ENCODE measurements at regions not wholly inside any gene's neighbourhood (a gene's known extent, or its start where the extent isn't known, plus 50 kb on each side); places are given as distances from the start of the nearest gene placed in this dataset.
"Not testable (repeated sequence)": the region's sequence is repeated elsewhere in the genome, so short reads cannot be mapped to it uniquely, and the experiment has no call there.

GRCh38 chr7:17437586-17437985 lies 139.1 kb downstream of the AHR start:
- no peak for DNase-seq

GRCh38 chr7:17440025-17440784 lies 141.8 kb downstream of the AHR start:
- not testable (repeated sequence) for DNase-seq

GRCh38 chr7:17440831-17441230 lies 142.4 kb downstream of the AHR start:
- no peak for DNase-seq

- no peak for DNase-seq
Measured at GRCh38 chr7:17441557-17441956, 143.1 kb downstream of the AHR start.

DNA sequence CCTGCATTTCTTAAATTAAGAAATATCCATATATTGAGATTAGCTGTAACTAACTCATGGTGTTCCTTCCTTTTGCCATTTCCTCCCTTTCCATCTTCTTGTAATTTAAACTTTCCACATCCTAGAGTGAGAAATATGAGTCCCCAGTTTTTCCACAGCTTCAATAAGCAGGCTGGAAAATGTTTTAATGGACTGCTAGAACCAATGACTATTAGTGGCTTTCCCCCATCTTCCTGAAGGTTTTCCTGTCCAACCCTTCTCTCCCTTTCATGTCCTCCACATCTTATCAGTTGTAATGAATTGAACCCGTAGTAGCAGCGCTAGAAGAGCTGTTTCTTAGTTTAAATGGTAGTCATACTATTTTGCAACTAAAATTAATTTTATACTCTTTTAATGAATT lies 145.7 kb downstream of the AHR start:
- DNase-seq: no peak

- DNase-seq: no peak
Measured at GRCh38 chr7:17444673-17445072, 146.2 kb downstream of the AHR start.

- no peak for DNase-seq
Measured at GRCh38 chr7:17446340-17446739, 147.9 kb downstream of the AHR start.

DNA sequence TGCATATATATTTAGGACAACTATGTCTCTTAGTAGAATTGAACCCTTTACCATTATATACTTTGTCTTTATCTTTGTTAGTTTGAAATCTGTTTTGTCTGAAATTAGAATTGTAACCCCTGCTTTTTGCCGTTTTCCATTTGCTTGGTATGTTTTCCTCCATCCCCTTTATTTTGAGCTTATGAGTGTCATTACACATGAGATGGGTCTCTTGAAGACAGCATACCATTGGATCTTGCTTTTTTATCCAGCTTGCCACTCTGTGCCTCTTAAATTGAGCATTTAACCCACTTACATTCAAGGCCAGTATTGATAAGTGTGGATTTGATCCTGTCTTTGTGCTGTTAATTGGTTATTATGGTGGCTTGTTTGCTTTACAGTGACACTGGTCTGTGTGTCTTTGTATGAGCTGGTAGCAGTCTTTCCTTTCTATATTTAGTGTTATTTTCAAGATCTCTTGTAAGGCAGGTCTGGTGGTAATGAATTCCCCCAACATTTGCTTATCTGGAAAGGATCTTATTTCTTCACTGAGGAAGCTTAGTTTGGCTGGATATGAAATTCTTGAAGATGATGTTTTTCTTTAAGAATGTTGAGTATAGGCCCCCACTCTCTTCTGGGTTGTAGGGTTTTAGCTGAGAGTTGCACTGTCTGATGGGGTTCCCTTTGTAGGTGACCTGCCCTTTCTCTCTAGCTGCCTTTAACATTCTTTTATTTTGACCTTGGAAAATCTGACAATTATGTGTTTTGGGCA lies 149.5 kb downstream of the AHR start:
- no peak for DNase-seq

GRCh38 chr7:17448479-17449423 lies 150.3 kb downstream of the AHR start:
- no peak for DNase-seq

- DNase-seq: no peak
Measured at GRCh38 chr7:17456541-17456940, 158.1 kb downstream of the AHR start.

DNA sequence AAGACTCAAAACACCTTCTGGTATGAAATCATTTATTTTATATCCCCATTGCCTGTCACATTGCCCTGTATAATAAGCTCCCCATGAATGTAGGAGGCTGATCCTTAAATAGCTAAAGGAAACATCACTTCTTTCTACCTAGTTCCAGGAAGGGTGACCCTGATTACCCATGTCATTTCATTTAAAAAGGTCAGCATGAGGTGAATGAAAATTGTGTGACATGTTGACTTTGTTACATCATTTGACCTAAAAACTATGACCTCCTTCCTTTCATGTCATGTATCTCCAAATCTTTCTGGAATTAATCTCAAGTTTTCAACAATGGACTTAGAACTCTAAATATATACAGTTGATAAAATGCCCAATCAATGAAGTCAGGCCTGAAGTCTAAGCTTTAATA lies 161.5 kb downstream of the AHR start:
- DNase-seq: no peak

GRCh38 chr7:17460665-17461064 lies 162.2 kb downstream of the AHR start:
- DNase-seq: no peak

DNA sequence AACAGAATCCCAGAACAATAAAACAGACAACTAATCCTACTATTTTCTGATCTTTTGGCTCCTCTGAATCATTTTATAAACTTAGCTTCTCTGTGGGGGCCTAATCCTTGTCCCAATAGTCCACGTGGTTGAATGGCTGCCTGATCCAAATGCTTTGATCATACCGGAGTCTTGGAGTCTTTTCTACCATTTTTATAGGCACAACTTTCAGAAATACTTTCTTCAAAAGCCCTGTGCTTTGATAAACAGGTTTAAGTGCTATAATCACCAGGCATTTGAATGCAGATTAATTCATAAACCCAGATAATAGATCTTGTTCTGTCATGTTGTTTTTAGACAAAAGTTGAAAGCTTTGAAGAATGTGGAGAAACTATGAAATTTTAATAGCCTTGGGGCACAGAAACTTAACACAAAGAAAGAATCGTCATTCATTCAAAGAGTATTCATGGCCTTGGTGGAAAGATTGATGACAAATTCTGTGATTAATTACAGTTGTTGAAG lies 163.7 kb downstream of the AHR start:
- DNase-seq: no peak

GRCh38 chr7:17463511-17464085 lies 165.1 kb downstream of the AHR start:
- DNase-seq: no peak

GRCh38 chr7:17466216-17466615 lies 167.8 kb downstream of the AHR start:
- no peak for DNase-seq

- DNase-seq: no peak
Measured at GRCh38 chr7:17467386-17467945, 169.0 kb downstream of the AHR start.

DNA sequence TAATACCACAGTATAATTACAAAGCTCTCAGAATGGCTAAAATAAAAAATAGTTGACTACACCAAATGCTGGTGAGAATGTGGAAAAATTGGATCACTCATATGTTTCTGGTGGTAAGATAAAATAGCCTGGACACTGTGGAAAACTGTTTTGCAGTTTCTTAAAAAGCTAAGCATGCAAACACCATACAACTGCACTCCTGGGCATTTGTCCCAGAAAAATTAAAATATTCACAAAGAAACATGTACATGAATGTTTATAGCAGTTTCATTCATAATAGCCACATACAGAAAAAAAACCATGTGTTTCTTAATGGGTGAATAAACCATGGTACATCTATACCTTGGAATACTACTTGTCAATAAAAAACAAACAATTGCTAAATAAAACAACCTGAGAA lies 172.9 kb downstream of the AHR start:
- no peak for DNase-seq

DNA sequence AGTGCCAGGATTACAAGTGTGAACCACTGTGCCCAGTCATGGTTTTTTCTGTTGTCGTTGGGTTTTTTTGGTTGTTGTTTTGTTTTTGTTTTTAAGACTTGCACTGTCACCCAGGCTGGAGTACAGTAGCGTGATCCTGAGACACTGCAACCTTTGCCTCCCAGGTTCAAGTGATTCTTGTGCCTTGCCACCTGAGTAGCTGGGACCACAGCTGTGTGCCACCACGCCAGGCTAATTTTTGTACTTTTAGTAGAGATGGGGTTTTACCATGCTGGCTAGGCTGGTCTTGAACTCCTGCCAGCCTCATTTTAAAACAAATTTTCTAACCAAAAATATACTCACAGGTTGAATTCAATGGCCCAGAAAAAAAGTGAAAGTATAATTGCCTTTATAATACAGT lies 174.1 kb downstream of the AHR start:
- DNase-seq: no peak

DNA sequence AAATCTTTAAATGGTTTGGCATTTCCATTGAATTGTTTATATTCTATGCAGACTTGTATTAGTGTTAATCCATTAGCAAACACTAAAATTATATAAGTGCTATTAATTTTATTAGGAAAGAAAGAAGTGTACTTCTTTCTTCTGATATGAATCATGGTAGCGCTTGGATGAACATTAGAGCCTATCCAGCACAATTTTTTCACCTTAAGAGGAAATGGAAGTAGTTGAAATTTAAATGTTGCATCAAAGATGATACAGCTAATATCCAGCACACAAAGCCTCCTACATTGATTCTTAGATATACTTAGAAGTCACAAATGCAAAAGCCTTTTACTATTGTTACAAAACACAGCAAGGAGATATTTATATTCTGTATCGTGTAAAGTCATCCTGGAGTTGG lies 174.5 kb downstream of the AHR start:
- no peak for DNase-seq

- no peak for DNase-seq
Measured at GRCh38 chr7:17474724-17475344, 176.4 kb downstream of the AHR start.

GRCh38 chr7:17477182-17477581 lies 178.7 kb downstream of the AHR start:
- no peak for DNase-seq
